Head of caudate nucleus (tissue), 42 donors: ENCODE measurements at regions not wholly inside any gene's neighbourhood (a gene's known extent, or its start where the extent isn't known, plus 50 kb on each side); places are given as distances from the start of the nearest gene placed in this dataset.
"Not testable (repeated sequence)": the region's sequence is repeated elsewhere in the genome, so short reads cannot be mapped to it uniquely, and the experiment has no call there.

Experiments used
- DNase-seq, 42 donors: peaks; one replicate each; pipeline versions ENCODE4 v3.0.0 to v3.0.0-alpha.2; 2020 to 2021; ENCODE audit warnings: mixed read lengths in 7 of 42
- intact Hi-C: fragments of 100-400 bp; cut with DNase I; formaldehyde crosslinking; loops from one replicate; pipeline ENCODE4 v1.15.0; 2022

GRCh38 chr11:87719326-87720073 lies 455.7 kb downstream of the RAB38 start:
- peak in 16 of 42 donors; percentile 5 to 57 (median 24) for DNase-seq
- intact Hi-C loops, result no loop called here

GRCh38 chr11:87712802-87713202 lies 462.4 kb downstream of the RAB38 start:
- intact Hi-C loops, result no loop called here
- DNase-seq, result no peak

GRCh38 chr11:87712391-87712790 lies 462.9 kb downstream of the RAB38 start:
- intact Hi-C loops, result no loop called here
- no peak for DNase-seq

GRCh38 chr11:87703589-87703988 lies 471.7 kb downstream of the RAB38 start:
- DNase-seq, intact Hi-C loops: not testable (repeated sequence)

GRCh38 chr11:87675993-87676392 lies 499.2 kb downstream of the RAB38 start:
- intact Hi-C loops, result no loop called here

GRCh38 chr11:87666730-87667129 lies 508.5 kb downstream of the RAB38 start:
- no peak for DNase-seq
- intact Hi-C loops, result no loop called here

More at GRCh38 chr11:87675993-87676392, 499.2 kb downstream of the RAB38 start:
- no peak for DNase-seq

GRCh38 chr11:87662287-87662686 lies 513.0 kb downstream of the RAB38 start:
- DNase-seq, result no peak

GRCh38 chr11:87660926-87661660 lies 514.1 kb downstream of the RAB38 start:
- intact Hi-C loops, result no loop called here
- DNase-seq, result no peak

More at GRCh38 chr11:87662287-87662686, 513.0 kb downstream of the RAB38 start:
- intact Hi-C loops, result no loop called here

- intact Hi-C loops, result no loop called here
- DNase-seq, result no peak
These were observed 515.4 kb downstream of the RAB38 start for GRCh38 chr11:87659807-87660206.

- no peak for DNase-seq
- intact Hi-C loops, result no loop called here
These were observed 529.6 kb downstream of the RAB38 start for GRCh38 chr11:87645626-87646025.

- intact Hi-C loops, result no loop called here
- DNase-seq, result no peak
These were observed 535.4 kb downstream of the RAB38 start for GRCh38 chr11:87639753-87640364.

GRCh38 chr11:87635001-87635400 lies 540.2 kb downstream of the RAB38 start:
- intact Hi-C loops, result no loop called here
- DNase-seq, result no peak

GRCh38 chr11:87634331-87634730 lies 540.9 kb downstream of the RAB38 start:
- no peak for DNase-seq
- intact Hi-C loops, result no loop called here

- intact Hi-C loops, result no loop called here
- no peak for DNase-seq
These were observed 546.3 kb downstream of the RAB38 start for GRCh38 chr11:87628957-87629356.

- intact Hi-C loops, result no loop called here
- no peak for DNase-seq
These were observed 547.1 kb downstream of the RAB38 start for GRCh38 chr11:87628026-87628580.

GRCh38 chr11:87623531-87624365 lies 551.5 kb downstream of the RAB38 start:
- DNase-seq, intact Hi-C loops: not testable (repeated sequence)

GRCh38 chr11:87616511-87616910 lies 558.7 kb downstream of the RAB38 start:
- intact Hi-C loops, result no loop called here
- DNase-seq, result no peak

- DNase-seq, result no peak
These were observed 566.6 kb downstream of the TMEM135 start for GRCh38 chr11:87604350-87604749.

GRCh38 chr11:87603887-87604286 lies 566.2 kb downstream of the TMEM135 start:
- intact Hi-C loops, result no loop called here
- DNase-seq, result no peak

More at GRCh38 chr11:87604350-87604749, 566.6 kb downstream of the TMEM135 start:
- intact Hi-C loops, result no loop called here
